ENCODE measurements at regions not wholly inside any gene's neighbourhood (a gene's known extent, or its start where the extent isn't known, plus 50 kb on each side); places are given as distances from the start of the nearest gene placed in this dataset.
A peak's percentile ranks its signal among the peaks of the same experiment; 100 is the strongest.
"Not testable (repeated sequence)": the region's sequence is repeated elsewhere in the genome, so short reads cannot be mapped to it uniquely, and the experiment has no call there.

- peak; percentile 99 for TF ChIP-seq SETDB1 (CRISPR knock-in tag; IDR thresholded peaks at IDR 0.05; ENCODE audit: borderline replicate concordance)
- peak; percentile 26 for TF ChIP-seq PRPF4 (IDR thresholded peaks at IDR 0.05; ENCODE audit: low read depth, low read length, poor library complexity, severe bottlenecking)
- TF ChIP-seq, protein P1, sequence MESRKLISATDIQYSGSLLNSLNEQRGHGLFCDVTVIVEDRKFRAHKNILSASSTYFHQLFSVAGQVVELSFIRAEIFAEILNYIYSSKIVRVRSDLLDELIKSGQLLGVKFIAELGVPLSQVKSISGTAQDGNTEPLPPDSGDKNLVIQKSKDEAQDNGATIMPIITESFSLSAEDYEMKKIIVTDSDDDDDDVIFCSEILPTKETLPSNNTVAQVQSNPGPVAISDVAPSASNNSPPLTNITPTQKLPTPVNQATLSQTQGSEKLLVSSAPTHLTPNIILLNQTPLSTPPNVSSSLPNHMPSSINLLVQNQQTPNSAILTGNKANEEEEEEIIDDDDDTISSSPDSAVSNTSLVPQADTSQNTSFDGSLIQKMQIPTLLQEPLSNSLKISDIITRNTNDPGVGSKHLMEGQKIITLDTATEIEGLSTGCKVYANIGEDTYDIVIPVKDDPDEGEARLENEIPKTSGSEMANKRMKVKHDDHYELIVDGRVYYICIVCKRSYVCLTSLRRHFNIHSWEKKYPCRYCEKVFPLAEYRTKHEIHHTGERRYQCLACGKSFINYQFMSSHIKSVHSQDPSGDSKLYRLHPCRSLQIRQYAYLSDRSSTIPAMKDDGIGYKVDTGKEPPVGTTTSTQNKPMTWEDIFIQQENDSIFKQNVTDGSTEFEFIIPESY (CRISPR knock-in tag; IDR thresholded peaks at IDR 0.05), result 0 out of 2 replicates have a peak, but pooled peaks have one; percentile 29
- TF ChIP-seq, protein P2, sequence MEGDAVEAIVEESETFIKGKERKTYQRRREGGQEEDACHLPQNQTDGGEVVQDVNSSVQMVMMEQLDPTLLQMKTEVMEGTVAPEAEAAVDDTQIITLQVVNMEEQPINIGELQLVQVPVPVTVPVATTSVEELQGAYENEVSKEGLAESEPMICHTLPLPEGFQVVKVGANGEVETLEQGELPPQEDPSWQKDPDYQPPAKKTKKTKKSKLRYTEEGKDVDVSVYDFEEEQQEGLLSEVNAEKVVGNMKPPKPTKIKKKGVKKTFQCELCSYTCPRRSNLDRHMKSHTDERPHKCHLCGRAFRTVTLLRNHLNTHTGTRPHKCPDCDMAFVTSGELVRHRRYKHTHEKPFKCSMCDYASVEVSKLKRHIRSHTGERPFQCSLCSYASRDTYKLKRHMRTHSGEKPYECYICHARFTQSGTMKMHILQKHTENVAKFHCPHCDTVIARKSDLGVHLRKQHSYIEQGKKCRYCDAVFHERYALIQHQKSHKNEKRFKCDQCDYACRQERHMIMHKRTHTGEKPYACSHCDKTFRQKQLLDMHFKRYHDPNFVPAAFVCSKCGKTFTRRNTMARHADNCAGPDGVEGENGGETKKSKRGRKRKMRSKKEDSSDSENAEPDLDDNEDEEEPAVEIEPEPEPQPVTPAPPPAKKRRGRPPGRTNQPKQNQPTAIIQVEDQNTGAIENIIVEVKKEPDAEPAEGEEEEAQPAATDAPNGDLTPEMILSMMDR (CRISPR knock-in tag; IDR thresholded peaks at IDR 0.05), result peak; percentile 52
- TF ChIP-seq, protein P3, sequence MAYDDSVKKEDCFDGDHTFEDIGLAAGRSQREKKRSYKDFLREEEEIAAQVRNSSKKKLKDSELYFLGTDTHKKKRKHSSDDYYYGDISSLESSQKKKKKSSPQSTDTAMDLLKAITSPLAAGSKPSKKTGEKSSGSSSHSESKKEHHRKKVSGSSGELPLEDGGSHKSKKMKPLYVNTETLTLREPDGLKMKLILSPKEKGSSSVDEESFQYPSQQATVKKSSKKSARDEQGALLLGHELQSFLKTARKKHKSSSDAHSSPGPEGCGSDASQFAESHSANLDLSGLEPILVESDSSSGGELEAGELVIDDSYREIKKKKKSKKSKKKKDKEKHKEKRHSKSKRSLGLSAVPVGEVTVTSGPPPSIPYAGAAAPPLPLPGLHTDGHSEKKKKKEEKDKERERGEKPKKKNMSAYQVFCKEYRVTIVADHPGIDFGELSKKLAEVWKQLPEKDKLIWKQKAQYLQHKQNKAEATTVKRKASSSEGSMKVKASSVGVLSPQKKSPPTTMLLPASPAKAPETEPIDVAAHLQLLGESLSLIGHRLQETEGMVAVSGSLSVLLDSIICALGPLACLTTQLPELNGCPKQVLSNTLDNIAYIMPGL (CRISPR knock-in tag; IDR thresholded peaks at IDR 0.05; ENCODE audit: borderline replicate concordance in 1 of 2, low read depth in 1 of 2), result peak in 1 of 2 experiments; percentile 48; a peak in 1 of 4 replicates
- H3K9ac ChIP-seq (ENCODE audit: insufficient read depth, low read depth, low read length); POLR2A ChIA-PET; H3K79me2 ChIP-seq (ENCODE audit: insufficient read depth, low read length); H4K20me1 ChIP-seq (ENCODE audit: insufficient read depth, low read length); in situ Hi-C loops (cut with HindIII; ENCODE audit: extremely low pct_ligation_motif_present, low pct_unique_long_range_greater_than_20kb); H3K27ac ChIP-seq (ENCODE audit: extremely low read length, insufficient read depth, low read length); FAIRE-seq; H3K27me3 ChIP-seq (ENCODE audit: control insufficient read depth in 1 of 2, insufficient read depth in 2 of 2, low read length in 2 of 2); BruUV-seq (replicated peaks); H3K36me3 ChIP-seq (replicated peaks in 1 of 2; ENCODE audit: control insufficient read depth in 1 of 2, insufficient read depth in 2 of 2, low read length in 2 of 2); DNase-seq (ENCODE audit: low spot score); H2AFZ ChIP-seq (ENCODE audit: low read length); H3K4me1 ChIP-seq (ENCODE audit: insufficient read depth, low read length); H3K9me3 ChIP-seq (ENCODE audit: low read length); H3K4me3 ChIP-seq (replicated peaks in 1 of 3; ENCODE audit: insufficient read depth in 1 of 3, low read depth in 2 of 3, low read length in 3 of 3); H3K4me2 ChIP-seq (ENCODE audit: low read depth, low read length); ATAC-seq: not testable (repeated sequence)
- WGBS (ENCODE audit: low lambda C conversion rate), result 28% methylated on average over 4 of the region's 19 CpGs
- CTCF ChIA-PET (ENCODE audit: low intra/inter-chr PET ratio, low total read pairs), result interaction anchor here (0.6 to 3.6 kb wide), 13 partner anchors 27 to 355 kb away, joined by 3 to 70 read pairs (median 8); no protein-coding TSS in a partner anchor
- intact Hi-C loops (cut with micrococcal nuclease; ENCODE audit: unreplicated experiment), result loop anchor here (5.0 kb wide), 1 partner anchor 168 kb away; no protein-coding TSS in a partner anchor
Observed at GRCh38 chr14:106663805-106664410, 1137.5 kb downstream of the TMEM121 start.

Measured in HepG2 (cell line).